ENCODE measurements at regions not wholly inside any gene's neighbourhood (a gene's known extent, or its start where the extent isn't known, plus 50 kb on each side); places are given as distances from the start of the nearest gene placed in this dataset.

- no peak for DNase-seq
Measured at GRCh38 chr1:22315315-22316078, 136.2 kb upstream of the ZBTB40 start.

- DNase-seq: no peak
Measured at GRCh38 chr1:22317231-22317919, 134.3 kb upstream of the ZBTB40 start.

GRCh38 chr1:22317920-22318243, 133.8 kb upstream of the ZBTB40 start:
- no peak for DNase-seq

- DNase-seq: no peak
Measured at GRCh38 chr1:22318279-22318981, 133.2 kb upstream of the ZBTB40 start.

- no peak for DNase-seq
Measured at GRCh38 chr1:22319608-22320007, 132.0 kb upstream of the ZBTB40 start.

- DNase-seq: no peak
Measured at GRCh38 chr1:22320587-22321344, 130.9 kb upstream of the ZBTB40 start.

- DNase-seq: no peak
Measured at GRCh38 chr1:22321917-22322316, 129.7 kb upstream of the ZBTB40 start.

- no peak for DNase-seq
Measured at GRCh38 chr1:22323141-22323845, 128.4 kb upstream of the ZBTB40 start.

GRCh38 chr1:22323846-22324504, 127.7 kb upstream of the ZBTB40 start:
- peak in 1 of 2 donors; percentile 24 for DNase-seq

GRCh38 chr1:22325531-22326371, 125.9 kb upstream of the ZBTB40 start:
- no peak for DNase-seq

- DNase-seq: no peak
Measured at GRCh38 chr1:22326372-22326915, 125.2 kb upstream of the ZBTB40 start.

- no peak for DNase-seq
Measured at GRCh38 chr1:22326931-22327330, 124.7 kb upstream of the ZBTB40 start.

GRCh38 chr1:22327411-22327810, 124.2 kb upstream of the ZBTB40 start:
- DNase-seq: no peak

GRCh38 chr1:22328331-22329147, 123.1 kb upstream of the ZBTB40 start:
- DNase-seq: no peak

- DNase-seq: no peak
Measured at GRCh38 chr1:22329148-22329515, 122.5 kb upstream of the ZBTB40 start.

- DNase-seq: no peak
Measured at GRCh38 chr1:22330092-22330759, 121.4 kb upstream of the ZBTB40 start.

- DNase-seq: no peak
Measured at GRCh38 chr1:22330760-22331119, 120.9 kb upstream of the ZBTB40 start.

Data from right lung (tissue), 2 donors.